ENCODE measurements at regions not wholly inside any gene's neighbourhood (a gene's known extent, or its start where the extent isn't known, plus 50 kb on each side); places are given as distances from the start of the nearest gene placed in this dataset.

DNA sequence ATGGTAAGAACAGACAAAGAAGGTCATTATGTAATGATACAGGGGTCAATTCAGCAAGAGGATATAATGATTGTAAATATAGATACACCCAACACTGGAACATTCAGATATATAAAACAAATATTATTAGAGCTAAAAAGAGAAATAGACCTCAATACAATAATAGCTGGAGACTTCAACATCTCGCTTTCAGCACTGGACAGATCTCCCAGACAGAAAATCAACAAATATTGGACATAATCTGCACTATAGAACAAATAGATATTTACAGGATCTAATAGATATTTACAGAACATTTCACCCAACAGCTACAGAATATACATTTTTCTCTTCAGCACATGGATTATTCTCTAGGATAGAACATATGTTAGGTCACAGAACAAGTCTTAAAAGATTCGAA is 190.6 kb upstream of the RFX3 start:
- in situ Hi-C loops (cut with HindIII; ENCODE audit: low pct_unique_long_range_greater_than_20kb, low sequenced_read_pairs) = no loop called here
- DNase-seq (ENCODE audit: low read depth in 1 of 2, low spot score in 1 of 2) = no peak
- no peak for TF ChIP-seq JUND (IDR thresholded peaks at IDR 0.05; ENCODE audit: low read depth)

- in situ Hi-C loops (cut with HindIII; ENCODE audit: low pct_unique_long_range_greater_than_20kb, low sequenced_read_pairs) = no loop called here
- no peak for DNase-seq (ENCODE audit: low read depth in 1 of 2, low spot score in 1 of 2)
- no peak for TF ChIP-seq JUND (IDR thresholded peaks at IDR 0.05; ENCODE audit: low read depth)
Observed at GRCh38 chr9:3708751-3709150, 182.9 kb upstream of the RFX3 start.

DNA sequence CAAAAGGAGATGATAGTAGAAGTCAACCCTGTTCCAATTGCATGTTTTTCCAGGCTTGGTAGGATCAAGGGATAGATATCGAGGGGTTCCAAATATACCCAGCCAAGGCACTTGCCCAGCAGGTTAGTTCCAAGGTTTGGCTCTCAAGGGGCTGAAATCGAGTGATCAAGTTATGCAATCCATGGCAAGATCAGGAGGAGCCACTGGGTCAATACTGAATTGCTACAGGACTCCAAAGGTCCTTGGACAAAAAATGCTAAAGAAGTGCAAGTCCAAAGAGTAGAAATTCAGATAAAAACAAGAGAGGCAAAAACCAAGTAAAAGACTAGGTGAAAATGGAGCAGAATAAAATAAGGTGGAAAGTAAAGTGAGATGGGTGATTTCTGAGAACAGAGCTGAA is 179.1 kb upstream of the RFX3 start:
- TF ChIP-seq JUND (IDR thresholded peaks at IDR 0.05; ENCODE audit: low read depth) = no peak
- in situ Hi-C loops (cut with HindIII; ENCODE audit: low pct_unique_long_range_greater_than_20kb, low sequenced_read_pairs) = no loop called here
- DNase-seq (ENCODE audit: low read depth in 1 of 2, low spot score in 1 of 2) = no peak

GRCh38 chr9:3700772-3701171 is 175.0 kb upstream of the RFX3 start:
- in situ Hi-C loops (cut with HindIII; ENCODE audit: low pct_unique_long_range_greater_than_20kb, low sequenced_read_pairs) = no loop called here
- DNase-seq (ENCODE audit: low read depth in 1 of 2, low spot score in 1 of 2) = no peak
- no peak for TF ChIP-seq JUND (IDR thresholded peaks at IDR 0.05; ENCODE audit: low read depth)

GRCh38 chr9:3699883-3700282 is 174.1 kb upstream of the RFX3 start:
- no peak for TF ChIP-seq JUND (IDR thresholded peaks at IDR 0.05; ENCODE audit: low read depth)
- peak in 1 of 2 experiments; percentile 78 for DNase-seq (ENCODE audit: low read depth in 1 of 2, low spot score in 1 of 2)
- in situ Hi-C loops (cut with HindIII; ENCODE audit: low pct_unique_long_range_greater_than_20kb, low sequenced_read_pairs) = no loop called here

- in situ Hi-C loops (cut with HindIII; ENCODE audit: low pct_unique_long_range_greater_than_20kb, low sequenced_read_pairs) = no loop called here
- no peak for TF ChIP-seq JUND (IDR thresholded peaks at IDR 0.05; ENCODE audit: low read depth)
- DNase-seq (ENCODE audit: low read depth in 1 of 2, low spot score in 1 of 2) = peak in 1 of 2 experiments; percentile 35
Observed at GRCh38 chr9:3698531-3698930, 172.7 kb upstream of the RFX3 start.

DNA sequence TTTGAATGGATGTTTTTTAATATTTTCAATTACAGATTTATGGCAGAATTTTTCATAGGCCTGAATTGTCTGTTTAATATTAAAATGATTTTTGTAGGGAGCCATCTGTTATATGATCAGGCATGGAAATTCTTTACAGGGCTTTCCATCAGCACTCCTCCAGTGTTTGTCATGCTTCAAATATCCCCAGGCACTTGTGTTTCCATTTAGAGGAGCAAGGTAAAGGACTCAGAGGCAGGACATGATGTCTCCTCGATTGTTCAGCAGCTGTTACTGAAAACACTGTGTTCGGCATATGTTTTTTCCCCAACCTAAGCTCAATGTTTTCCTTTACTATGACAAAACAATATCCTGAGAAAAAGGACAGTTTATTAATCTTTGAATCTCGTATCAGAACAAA is 172.3 kb upstream of the RFX3 start:
- DNase-seq (ENCODE audit: low read depth in 1 of 2, low spot score in 1 of 2) = peak in 1 of 2 experiments; percentile 69
- in situ Hi-C loops (cut with HindIII; ENCODE audit: low pct_unique_long_range_greater_than_20kb, low sequenced_read_pairs) = no loop called here
- no peak for TF ChIP-seq JUND (IDR thresholded peaks at IDR 0.05; ENCODE audit: low read depth)

DNA sequence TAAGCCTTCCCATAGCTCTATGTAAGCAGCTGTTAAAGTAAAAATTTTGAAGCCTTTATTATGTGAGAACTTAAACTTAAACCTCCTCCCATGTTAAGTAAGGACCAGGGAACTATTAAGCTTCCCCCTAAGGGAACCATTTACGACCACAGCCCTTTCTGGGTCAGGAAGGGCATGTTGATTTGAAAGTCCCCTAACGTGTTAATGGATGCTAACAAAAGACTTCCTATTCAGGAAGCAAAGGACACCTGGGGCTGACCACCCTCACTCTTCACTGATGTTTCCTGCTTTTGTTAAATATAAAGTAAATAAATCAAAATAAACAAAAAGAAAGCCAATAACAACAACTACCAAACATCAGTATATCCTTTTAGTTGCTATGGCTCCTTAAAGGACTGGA is 170.6 kb upstream of the RFX3 start:
- in situ Hi-C loops (cut with HindIII; ENCODE audit: low pct_unique_long_range_greater_than_20kb, low sequenced_read_pairs) = no loop called here
- TF ChIP-seq JUND (IDR thresholded peaks at IDR 0.05; ENCODE audit: low read depth) = no peak

DNA sequence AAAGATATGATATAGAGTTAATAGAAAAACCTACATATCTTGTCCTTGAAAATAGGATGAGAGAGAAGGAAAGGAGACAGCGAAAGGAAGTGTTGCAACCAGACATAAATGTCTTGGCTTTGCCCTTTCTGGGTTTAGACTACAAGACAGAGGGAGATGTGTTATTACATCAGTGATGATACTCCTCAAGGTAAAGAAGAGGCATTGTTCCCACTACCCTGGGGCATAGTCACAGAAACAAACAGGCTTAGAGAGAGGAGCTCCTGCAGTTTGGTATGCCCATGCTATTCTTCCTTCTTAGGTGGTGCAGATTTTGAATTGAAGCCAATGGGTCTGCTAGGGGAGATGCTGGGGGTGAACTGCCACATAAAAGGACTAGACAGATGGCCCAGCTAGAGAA is 166.8 kb upstream of the RFX3 start:
- DNase-seq (ENCODE audit: low read depth in 1 of 2, low spot score in 1 of 2) = no peak
- in situ Hi-C loops (cut with HindIII; ENCODE audit: low pct_unique_long_range_greater_than_20kb, low sequenced_read_pairs) = no loop called here
- TF ChIP-seq JUND (IDR thresholded peaks at IDR 0.05; ENCODE audit: low read depth) = no peak

More for the DNA sequence above, 170.6 kb upstream of the RFX3 start:
- no peak for DNase-seq (ENCODE audit: low read depth in 1 of 2, low spot score in 1 of 2)

- DNase-seq (ENCODE audit: low read depth in 1 of 2, low spot score in 1 of 2) = no peak
- in situ Hi-C loops (cut with HindIII; ENCODE audit: low pct_unique_long_range_greater_than_20kb, low sequenced_read_pairs) = no loop called here
- no peak for TF ChIP-seq JUND (IDR thresholded peaks at IDR 0.05; ENCODE audit: low read depth)
Observed at GRCh38 chr9:3689555-3689954, 163.8 kb upstream of the RFX3 start.

GRCh38 chr9:3687145-3687544 is 161.3 kb upstream of the RFX3 start:
- DNase-seq (ENCODE audit: low read depth in 1 of 2, low spot score in 1 of 2) = no peak
- in situ Hi-C loops (cut with HindIII; ENCODE audit: low pct_unique_long_range_greater_than_20kb, low sequenced_read_pairs) = no loop called here

GRCh38 chr9:3682186-3682585 is 156.4 kb upstream of the RFX3 start:
- DNase-seq (ENCODE audit: low read depth in 1 of 2, low spot score in 1 of 2) = no peak
- in situ Hi-C loops (cut with HindIII; ENCODE audit: low pct_unique_long_range_greater_than_20kb, low sequenced_read_pairs) = no loop called here
- no peak for TF ChIP-seq JUND (IDR thresholded peaks at IDR 0.05; ENCODE audit: low read depth)

More at GRCh38 chr9:3687145-3687544, 161.3 kb upstream of the RFX3 start:
- no peak for TF ChIP-seq JUND (IDR thresholded peaks at IDR 0.05; ENCODE audit: low read depth)

GRCh38 chr9:3677541-3677940 is 151.7 kb upstream of the RFX3 start:
- in situ Hi-C loops (cut with HindIII; ENCODE audit: low pct_unique_long_range_greater_than_20kb, low sequenced_read_pairs) = no loop called here
- DNase-seq (ENCODE audit: low read depth in 1 of 2, low spot score in 1 of 2) = peak in 1 of 2 experiments; percentile 91
- no peak for TF ChIP-seq JUND (IDR thresholded peaks at IDR 0.05; ENCODE audit: low read depth)

DNA sequence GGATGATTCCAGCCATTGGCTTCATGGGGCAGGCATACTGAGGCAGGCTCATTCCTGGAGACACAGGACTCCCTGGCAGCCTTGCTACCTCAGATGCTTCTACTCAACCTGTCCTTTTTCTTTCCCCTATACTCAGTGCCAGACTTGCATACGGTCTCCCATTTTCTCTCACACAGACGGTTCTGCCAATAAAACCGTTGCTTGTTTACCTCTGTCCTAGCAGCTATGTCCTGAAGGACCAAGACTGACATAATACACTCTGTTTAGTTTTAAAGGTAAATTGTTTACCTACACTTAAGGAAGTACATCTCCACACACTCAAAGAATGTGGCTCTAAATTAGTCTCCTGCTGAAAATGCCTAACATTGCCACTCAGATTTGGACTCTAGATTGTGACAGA is 151.0 kb upstream of the RFX3 start:
- in situ Hi-C loops (cut with HindIII; ENCODE audit: low pct_unique_long_range_greater_than_20kb, low sequenced_read_pairs) = no loop called here
- peak; percentile 28 to 90 for DNase-seq (ENCODE audit: low read depth in 1 of 2, low spot score in 1 of 2)
- TF ChIP-seq JUND (IDR thresholded peaks at IDR 0.05; ENCODE audit: low read depth) = 0 out of 2 replicates have a peak, but pooled peaks have one; percentile 15
